ENCODE measurements at regions not wholly inside any gene's neighbourhood (a gene's known extent, or its start where the extent isn't known, plus 50 kb on each side); places are given as distances from the start of the nearest gene placed in this dataset.
"Not testable (repeated sequence)": the region's sequence is repeated elsewhere in the genome, so short reads cannot be mapped to it uniquely, and the experiment has no call there.

DNA sequence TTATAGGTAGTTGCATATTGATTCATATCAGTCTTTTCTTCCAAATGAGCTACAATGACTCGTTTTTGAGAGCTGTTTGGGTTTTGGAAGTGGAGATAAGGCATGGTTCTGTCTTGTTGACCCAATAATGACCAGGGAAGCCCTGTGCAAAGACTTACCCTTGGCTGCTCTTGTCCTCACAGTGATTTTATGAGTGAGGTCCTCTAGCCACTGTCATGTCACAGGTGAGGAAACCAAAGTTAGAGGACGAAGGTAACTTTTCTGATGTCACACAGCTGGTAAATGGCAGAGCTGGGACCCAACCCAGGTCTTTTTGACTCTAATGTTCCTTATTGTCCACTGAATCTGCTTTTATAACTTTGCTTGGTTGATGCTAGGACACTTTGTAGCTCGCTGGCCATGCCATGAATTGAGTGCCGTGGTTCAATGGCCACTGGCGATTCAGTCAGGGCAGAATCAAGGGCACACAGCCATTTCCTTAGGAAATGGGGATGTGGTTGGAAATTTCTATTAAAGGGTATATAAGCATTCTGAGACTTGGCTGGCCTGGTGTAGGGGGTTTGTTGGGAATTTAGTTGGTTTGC, 249.1 kb downstream of the GOLGA6L6 start:
- not testable (repeated sequence) for DNase-seq (ENCODE audit: low read depth in 2 of 2, low spot score in 1 of 2)

DNA sequence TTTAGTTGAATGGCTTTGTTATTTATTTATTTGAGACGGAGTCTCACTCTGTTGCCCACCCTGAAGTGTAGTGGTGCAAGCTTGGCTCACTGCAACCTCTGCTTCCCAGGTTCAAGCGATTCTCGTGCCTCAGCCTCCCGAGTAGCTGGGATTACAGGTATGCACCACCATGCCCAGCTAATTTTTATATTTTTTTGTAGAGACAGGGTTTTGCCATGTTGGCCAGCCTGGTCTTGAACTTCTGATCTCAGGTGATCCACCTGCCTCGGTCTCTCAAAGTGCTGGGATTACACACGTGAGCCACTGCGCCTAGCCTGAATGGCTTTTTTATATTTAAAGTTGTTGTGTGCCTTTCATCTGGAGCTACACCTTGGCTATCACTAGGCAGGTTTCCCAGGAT, 250.0 kb downstream of the GOLGA6L6 start:
- not testable (repeated sequence) for DNase-seq (ENCODE audit: low read depth in 2 of 2, low spot score in 1 of 2)

DNA sequence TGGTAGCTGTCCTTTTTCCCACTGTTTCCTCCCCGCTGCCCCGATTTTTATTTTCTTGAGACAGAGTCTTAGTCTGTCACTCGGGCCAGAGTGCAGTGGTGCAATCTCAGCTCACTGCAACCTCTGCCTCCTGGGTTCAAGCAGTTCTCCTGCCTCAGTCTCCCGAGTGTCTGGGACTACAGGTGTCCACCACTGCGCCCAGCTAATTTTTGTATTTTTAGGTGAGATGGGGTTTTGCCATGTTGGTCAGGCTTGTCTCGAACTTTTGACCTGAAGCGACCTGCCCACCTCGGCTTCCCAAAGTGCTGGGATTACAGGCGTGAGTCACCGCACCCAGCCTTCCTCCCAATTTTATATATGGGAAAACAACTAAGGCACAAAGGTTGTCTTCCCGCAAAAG, 251.0 kb downstream of the GOLGA6L6 start:
- not testable (repeated sequence) for DNase-seq (ENCODE audit: low read depth in 2 of 2, low spot score in 1 of 2)

DNA sequence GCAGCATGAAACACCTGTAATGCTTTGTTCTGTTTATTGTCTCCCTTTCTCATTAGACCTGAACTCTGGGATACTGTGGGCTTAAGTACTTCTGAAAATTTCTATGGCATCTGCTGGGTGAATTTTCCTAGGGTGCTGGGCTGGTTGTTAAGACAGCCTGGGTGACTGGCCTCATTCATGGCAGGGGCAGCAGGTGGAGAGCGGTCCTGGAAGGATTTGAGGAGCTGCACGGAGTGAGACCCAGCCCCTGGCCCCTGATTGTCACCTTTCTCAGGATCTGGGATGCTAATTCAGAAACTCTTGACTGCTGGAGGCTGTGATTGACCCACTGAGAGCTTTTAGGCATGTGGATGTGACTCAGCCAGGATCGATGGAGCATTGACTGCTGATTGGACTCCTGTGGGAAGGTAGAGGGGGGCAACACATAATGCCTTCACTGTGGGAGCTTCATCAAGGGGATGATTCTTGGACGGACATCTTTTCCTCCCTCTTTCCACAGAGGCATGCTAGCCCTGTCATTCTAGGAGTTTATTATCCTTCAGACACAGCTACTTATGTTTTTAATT, 252.0 kb downstream of the GOLGA6L6 start:
- not testable (repeated sequence) for DNase-seq (ENCODE audit: low read depth in 2 of 2, low spot score in 1 of 2)

DNA sequence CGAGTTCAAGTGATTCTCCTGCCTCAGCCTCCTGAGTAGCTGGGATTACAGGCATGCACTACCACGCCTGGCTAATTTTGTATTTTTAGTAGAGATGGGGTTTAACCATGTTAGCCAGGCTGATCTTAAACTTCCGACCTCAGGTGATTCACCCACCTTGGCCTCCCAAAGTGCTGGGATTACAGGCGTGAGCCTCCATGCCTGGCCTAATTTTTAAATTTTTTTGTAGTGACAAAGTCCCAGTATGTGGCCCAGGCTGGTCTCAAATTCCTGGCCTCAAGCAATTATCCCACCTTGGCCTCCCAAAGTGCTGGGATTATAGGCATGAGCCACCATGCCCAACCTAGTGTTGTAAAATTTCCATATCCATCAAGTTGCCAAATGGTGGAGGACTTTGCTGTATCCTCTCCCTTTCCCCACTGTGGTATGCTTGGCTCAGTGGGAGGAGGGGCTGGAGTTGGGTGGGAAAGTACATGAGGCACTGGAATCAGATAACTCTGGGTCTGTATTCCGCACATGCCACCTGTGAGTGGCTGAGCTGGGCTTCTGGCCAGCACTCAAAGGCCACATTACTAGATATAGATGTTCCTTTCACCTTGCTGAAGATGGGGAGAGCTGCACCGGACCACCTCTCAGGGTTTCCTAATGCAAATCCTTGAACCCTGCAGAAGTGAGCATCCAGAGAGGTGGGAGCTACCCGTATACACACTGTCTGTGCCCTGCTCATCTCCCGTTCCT, 252.6 kb downstream of the GOLGA6L6 start:
- not testable (repeated sequence) for DNase-seq (ENCODE audit: low read depth in 2 of 2, low spot score in 1 of 2)

DNA sequence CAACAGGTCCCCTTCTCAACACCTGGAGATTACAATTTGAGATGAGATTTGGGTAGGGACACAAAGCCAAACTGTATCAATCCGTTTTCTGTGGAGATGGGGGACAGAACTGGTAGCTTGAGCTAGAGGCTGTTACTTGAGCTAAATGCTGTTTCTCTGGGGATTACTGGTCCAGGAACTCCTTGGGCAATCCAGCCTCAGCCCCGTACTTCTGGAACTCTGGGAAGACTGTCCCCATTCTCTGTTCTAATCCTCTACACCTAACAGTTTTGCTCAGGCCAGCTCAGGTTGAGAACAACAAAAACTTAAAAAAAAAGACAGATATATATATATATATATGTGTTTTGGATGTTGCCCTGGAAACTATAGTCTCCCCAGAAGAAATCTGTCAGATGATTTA, 255.0 kb downstream of the GOLGA6L6 start:
- DNase-seq (ENCODE audit: low read depth in 2 of 2, low spot score in 1 of 2): not testable (repeated sequence)

DNA sequence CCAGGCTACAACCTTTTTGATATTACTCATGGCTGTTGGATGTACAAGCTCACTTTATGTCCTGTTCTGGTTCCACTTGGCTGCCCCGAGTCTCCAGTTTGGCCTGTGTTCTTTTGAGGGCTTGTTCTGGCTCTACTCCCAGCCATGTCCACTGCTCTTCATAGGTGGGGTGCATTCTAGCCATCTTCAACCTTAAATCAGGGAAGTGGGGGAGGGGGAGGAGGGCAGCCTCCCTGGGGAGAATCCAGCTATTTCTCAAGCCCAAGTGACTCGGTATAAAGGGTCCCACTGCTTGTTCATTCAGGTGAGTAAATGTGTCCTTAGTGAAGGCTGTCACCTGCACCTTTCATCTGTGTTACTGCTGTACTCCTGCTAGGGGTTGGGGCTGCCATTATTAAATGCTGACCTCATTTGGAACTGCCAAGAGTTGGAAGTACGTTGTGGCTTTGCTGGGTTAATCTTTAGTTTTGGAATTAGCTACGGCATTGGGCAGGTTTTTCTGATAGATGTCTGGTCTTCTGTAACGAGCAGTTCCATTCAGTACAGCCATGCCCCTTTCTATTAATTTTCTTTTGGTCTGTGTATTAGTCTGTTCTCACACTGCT, 255.8 kb downstream of the GOLGA6L6 start:
- not testable (repeated sequence) for DNase-seq (ENCODE audit: low read depth in 2 of 2, low spot score in 1 of 2)

DNA sequence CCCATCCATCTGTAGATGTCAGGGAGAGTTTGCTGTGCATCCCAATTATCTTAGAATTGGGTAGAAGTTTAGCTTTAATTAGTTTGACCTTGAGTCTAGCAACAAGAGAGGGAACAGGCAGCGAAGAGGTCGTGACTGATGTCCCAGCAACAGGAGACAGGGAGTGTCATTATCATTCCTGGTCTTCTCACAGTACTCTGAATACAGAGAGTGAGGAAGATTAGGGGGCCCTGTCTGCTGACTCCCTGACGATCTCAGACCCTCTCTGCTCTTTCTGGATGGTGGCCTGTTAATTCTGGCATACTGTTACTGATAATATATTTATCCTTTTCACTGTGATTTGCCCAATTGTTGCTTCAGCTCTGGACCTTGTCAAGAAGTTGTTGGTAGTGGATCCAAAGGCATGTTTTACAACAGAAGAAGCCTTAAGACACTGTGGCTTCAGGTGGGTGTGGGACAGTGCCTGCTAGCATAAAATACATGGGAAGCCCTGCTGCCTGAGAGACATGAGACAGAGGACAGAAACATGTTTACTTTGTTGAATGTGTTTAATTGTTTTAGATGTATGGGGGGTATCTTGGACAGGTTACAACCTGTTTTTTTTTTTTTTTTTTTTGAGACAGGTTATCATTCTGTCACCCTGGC, 256.6 kb downstream of the GOLGA6L6 start:
- DNase-seq (ENCODE audit: low read depth in 2 of 2, low spot score in 1 of 2): not testable (repeated sequence)

DNA sequence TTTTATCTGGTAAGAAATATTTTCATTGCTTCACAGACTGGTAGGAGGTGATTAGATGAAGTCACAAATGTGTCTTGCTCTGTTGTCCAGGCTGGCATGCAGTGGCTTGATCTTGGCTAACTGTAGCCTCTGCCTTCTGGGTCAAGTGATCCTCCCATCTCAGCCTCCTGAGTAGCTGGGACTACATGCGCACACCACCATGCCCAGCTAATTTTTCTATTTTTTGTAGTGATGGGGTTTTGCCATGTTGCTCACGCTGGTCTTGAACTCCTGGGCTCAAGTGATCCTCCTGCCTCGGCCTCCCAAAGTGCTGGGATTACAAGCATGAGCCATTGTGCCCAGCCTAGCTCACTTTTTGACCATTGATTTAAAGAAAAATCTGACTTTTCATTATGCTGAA, 257.9 kb downstream of the GOLGA6L6 start:
- not testable (repeated sequence) for DNase-seq (ENCODE audit: low read depth in 2 of 2, low spot score in 1 of 2)

DNA sequence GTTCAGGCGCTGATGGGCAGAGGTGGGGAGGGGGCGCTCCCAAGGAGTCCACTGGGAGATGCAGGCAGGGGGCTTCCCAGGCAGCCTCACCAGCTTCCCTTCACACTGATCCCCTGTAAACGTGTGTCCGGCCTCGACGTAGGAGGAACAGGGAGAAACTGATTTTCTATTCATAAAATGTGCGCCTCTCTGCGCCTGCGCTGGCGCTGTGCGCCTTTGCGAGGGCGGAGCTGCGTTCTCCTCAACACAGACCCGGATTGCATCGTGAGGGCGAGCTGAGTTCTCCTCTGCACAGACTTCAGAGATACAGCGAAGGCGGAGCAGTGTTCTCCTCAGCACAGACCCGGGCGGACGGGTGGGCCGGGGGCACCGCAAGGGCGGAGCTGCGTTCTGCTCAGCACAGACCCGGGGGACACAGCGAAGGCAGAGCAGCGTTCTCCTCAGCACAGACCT, 259.1 kb downstream of the GOLGA6L6 start:
- DNase-seq (ENCODE audit: low read depth in 2 of 2, low spot score in 1 of 2): not testable (repeated sequence)

DNA sequence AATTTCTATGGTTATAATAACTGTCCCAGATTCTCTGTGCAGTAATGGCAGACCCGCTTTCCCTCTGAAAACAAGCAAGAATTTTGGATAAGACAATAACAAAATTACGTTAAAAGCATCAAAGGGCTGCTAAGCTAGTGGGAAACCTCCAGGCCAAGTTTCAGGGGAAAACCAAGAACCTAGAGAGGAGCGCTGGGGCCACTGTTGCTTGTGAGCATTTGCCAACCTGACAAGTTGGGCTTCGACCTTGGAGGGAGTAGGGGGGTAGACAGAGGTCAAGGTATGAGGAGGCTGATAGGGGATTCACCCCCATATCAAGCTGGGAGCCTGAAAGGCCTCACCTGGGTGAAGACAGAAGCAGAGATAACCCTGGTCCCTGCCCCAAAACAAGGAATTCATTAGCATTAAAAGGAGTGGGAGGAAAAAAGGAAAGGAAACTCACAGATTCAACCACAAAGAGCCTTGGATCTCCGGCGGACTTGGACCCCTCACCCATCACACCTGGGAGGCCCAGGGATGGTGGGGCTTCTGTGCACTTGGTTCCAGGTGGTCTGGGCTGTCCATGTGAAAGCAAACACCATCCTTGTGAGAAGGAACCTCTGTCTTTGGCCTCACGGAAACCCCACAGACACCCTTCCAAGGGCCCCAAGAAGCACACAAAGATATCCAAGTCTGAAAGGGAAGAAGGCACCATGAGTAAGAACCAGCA, 259.9 kb downstream of the GOLGA6L6 start:
- DNase-seq (ENCODE audit: low read depth in 2 of 2, low spot score in 1 of 2): not testable (repeated sequence)

DNA sequence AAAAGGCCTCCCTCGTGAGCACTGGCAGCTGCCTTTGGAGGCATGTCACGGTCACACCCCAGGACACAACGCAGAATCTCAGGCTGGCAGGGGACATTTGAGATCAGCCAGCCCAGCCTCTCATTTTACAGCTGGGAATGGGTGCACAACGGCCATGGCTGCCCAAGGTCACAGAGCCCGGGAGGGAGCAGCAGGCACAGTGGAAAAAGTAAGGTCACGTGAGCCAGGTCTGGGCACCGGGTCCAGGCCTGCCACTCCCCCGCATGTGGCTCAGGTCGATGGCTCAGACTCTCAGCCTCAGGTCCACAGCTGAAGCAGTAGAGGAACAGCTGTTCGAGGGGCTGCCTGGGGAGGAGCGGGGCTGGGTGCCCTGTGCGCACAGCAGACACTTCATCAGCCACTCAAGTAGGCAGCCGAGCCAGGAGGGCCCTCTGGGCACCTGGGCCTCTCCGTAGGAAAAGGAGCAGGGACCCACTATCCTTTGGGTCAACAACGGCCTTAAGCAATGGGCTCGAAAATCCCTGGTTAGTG, 260.6 kb downstream of the GOLGA6L6 start:
- DNase-seq (ENCODE audit: low read depth in 2 of 2, low spot score in 1 of 2): no peak

DNA sequence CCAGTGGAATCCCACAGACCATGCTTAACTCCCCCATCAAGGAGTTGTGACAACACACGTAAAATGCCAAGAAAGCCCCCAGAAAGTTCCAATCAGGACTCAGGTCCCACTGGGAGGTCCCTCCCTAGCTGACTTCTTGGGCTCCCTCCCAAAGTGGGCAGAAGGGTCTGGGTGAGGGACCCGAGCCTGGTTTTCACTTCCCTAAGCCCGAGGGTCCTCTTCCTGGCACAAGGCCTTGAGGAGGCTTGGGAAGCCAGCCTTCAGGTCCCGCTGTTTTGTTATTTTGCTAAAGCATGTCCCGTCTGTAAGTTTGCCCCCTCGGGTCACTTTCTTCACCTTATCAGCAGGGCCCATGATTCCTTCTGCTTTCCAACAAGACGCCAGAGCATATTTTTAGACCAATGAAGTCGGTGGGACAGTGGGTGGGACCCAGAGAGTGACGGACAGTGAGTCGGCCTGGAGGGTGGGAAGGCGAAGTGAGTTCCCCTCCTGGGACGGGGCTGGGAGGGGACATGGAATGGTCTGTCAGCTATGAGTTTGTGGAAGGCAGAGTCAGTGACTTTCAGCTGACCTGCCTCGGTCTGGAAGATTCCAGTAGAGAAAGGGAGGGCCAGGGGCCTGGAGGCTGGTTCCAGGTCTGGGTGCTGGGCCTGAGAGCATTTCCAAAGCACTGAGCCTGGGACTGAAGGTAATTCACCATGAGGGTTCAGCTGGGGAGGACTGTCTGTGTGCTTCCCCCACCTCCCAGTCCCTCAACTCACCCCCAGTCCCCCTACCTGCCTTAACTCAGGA, 261.3 kb downstream of the GOLGA6L6 start:
- not testable (repeated sequence) for DNase-seq (ENCODE audit: low read depth in 2 of 2, low spot score in 1 of 2)

DNA sequence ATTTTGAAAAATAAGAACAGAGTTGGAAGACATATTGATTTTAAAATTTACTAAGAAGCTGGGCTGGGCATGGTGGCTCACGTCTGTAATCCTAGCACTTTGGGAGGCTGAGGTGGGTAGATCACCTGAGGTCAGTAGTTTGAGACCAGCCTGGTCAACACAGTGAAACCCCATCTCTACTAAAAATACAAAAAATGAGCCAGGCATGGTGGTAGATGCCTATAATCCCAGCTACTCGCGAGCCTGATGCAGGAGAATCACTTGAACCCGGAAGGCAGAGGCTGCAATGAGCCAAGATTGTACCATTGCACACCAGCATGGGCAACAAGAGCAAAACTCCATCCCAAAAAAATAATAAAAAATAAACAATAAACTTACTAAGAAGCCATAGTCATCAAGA, 262.5 kb downstream of the GOLGA6L6 start:
- not testable (repeated sequence) for DNase-seq (ENCODE audit: low read depth in 2 of 2, low spot score in 1 of 2)

DNA sequence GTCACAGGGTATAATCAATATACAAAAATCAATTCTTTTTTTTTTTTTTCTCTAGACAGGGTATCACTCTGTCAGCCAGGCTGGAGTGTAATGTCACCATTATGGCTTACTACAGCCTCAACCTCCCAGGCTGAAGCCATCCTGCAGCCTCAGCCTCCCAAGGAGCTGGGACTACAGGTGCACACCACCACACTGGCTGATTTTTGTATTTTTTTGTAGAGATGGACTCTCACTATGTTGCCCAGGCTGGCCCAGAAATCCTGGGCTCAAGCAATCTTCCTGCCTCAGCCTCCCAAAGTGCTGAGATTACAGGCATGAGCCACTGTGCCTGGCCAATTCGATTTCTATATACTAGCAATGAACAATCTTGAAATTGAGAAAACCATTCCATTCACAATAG, 263.2 kb downstream of the GOLGA6L6 start:
- DNase-seq (ENCODE audit: low read depth in 2 of 2, low spot score in 1 of 2): not testable (repeated sequence)

DNA sequence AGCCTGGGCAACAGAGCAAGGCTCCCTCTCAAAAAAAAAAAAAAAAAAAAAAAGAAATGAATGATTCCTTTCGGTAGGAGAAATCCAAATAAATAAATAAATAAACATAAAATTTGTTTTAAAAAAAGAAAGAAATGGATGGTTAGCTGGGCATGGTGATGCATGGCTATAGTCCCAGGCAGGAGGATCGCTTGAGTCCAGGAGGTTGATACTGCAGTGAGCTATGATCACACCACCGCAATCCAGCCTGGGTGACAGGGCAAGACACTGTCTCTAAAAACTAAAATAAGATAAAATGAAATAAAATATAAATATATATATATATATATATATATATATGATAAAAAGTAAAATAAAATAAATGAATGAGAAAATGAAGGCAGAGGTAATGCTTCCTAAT, 264.1 kb downstream of the GOLGA6L6 start:
- not testable (repeated sequence) for DNase-seq (ENCODE audit: low read depth in 2 of 2, low spot score in 1 of 2)

DNA sequence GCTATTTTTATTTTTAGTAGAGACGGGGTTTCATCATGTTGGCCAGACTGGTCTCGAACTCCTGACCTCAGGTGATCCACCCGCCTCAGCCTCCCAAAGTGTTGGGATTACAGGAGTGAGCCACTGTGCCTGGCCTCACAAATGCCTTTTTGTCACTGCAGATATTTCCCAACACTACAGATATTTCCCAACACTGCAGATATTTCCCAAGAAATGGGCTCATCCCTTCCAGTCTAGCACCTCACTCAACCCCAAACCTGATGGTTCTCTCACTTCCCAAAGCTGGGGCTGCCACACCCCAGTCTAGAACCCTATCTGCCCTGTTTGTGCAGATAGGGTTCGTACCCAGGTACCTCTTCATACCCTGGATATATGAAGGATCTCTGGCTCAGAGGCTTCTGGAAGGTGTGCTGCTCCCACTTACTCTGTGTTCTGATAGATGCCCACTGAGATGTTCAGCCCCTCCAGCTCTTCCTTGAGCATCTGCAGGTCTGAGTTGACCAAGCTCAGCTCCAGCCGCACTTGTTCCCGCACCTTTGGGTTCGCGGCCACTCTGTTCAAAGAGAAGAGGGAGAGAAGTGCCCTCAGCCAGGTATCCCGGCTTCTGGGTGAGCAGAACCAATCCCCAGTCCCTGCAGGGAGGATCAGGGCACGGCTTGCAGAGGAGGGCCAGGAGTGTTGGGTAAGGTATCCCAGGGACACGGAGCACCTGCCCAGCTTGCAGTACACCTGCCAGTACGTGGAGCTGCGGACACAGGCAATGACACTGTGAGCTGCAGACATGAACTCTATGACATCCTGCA, 265.1 kb downstream of the GOLGA6L6 start:
- DNase-seq (ENCODE audit: low read depth in 2 of 2, low spot score in 1 of 2): not testable (repeated sequence)

DNA sequence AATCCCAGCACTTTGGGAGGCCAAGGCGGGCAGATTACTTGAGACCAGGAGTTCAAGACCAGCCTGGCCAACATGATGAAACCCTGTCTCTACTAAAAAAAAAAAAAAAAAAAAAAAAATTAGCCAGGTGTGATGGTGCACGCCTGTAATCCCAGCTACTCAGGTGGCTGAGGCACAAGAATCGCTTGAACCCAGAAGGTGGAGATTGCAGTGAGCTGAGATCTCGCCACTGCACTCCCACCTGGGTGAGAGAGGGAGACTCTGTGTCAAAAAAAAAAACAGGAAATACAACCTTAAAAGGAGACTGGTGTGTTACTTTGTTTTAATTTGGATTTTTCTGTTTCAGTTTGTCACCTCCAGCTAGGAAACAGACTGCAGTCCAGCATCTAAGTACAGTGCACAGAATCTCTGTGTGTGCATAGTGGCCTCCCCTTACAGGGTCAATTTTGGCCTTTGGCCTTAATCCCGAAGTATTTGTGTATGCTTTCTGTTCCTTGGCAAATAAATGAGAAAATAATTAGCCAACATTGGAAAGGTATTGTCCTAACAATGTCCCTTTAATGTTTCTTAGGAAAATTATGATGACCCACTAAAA, 266.1 kb downstream of the GOLGA6L6 start:
- DNase-seq (ENCODE audit: low read depth in 2 of 2, low spot score in 1 of 2): not testable (repeated sequence)
